GM21529 (cell line): ENCODE measurements at regions not wholly inside any gene's neighbourhood (a gene's known extent, or its start where the extent isn't known, plus 50 kb on each side); places are given as distances from the start of the nearest gene placed in this dataset.

Experiments
- ATAC-seq: cut with Tn5 transposase; IDR thresholded peaks from one replicate; pipeline ENCODE4 v1.9.1; 2021; ENCODE audit not compliant: unreplicated experiment

GRCh38 chr5:4953576-4953975, 186.6 kb upstream of the ADAMTS16 start:
- no peak for ATAC-seq

GRCh38 chr5:4954048-4954447, 186.1 kb upstream of the ADAMTS16 start:
- ATAC-seq = no peak

- no peak for ATAC-seq
Measured at GRCh38 chr5:4963265-4963664, 176.9 kb upstream of the ADAMTS16 start.

GRCh38 chr5:4969351-4969750, 170.8 kb upstream of the ADAMTS16 start:
- ATAC-seq = no peak

- no peak for ATAC-seq
Measured at GRCh38 chr5:4970171-4970570, 170.0 kb upstream of the ADAMTS16 start.

- no peak for ATAC-seq
Measured at GRCh38 chr5:4976902-4977301, 163.2 kb upstream of the ADAMTS16 start.

GRCh38 chr5:4977416-4978110, 162.6 kb upstream of the ADAMTS16 start:
- no peak for ATAC-seq

- ATAC-seq = no peak
Measured at GRCh38 chr5:4980201-4980600, 159.9 kb upstream of the ADAMTS16 start.

- no peak for ATAC-seq
Measured at GRCh38 chr5:4981608-4982007, 158.5 kb upstream of the ADAMTS16 start.

- ATAC-seq = no peak
Measured at GRCh38 chr5:4983701-4984100, 156.4 kb upstream of the ADAMTS16 start.

GRCh38 chr5:4984461-4984860, 155.7 kb upstream of the ADAMTS16 start:
- no peak for ATAC-seq

DNA sequence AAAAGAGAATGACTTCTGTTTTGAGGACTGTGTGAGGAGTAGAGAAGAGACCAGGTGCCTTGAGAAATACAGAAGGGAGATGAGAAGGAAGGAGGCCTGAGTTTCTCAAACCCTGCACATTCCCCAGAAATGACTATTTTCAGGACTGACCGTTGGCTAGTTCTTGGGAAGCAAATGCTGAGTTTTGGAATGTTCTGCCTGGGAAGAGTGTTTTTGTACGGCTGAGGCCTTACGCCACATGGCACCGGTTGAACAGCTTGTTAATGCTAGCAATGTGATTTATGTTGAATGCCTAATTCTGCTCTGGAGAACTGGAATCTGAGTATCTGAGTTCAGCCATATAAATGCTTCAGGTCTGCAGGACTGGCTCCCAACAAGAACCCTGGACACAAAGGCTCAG, 152.7 kb upstream of the ADAMTS16 start:
- ATAC-seq = no peak

GRCh38 chr5:4989118-4989517, 151.0 kb upstream of the ADAMTS16 start:
- no peak for ATAC-seq

DNA sequence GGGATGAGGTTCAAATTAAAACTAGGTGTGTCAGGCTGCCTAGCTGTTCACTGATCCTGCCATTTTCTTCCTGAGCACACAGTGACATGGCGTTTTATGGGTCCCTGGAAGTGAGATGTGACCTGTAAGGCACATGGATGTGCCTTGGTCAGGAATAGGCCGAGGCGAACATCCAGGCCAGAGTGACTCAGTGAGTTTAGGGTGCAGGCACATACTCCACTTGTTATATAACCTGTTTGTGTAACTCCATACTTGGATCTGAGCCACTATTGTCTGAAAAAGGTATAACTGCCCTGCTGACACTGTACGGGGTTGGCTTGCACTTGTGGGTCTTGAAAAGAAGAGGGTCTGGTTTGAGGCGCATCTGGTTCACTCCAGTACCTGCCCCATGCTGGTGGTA, 150.1 kb upstream of the ADAMTS16 start:
- no peak for ATAC-seq

DNA sequence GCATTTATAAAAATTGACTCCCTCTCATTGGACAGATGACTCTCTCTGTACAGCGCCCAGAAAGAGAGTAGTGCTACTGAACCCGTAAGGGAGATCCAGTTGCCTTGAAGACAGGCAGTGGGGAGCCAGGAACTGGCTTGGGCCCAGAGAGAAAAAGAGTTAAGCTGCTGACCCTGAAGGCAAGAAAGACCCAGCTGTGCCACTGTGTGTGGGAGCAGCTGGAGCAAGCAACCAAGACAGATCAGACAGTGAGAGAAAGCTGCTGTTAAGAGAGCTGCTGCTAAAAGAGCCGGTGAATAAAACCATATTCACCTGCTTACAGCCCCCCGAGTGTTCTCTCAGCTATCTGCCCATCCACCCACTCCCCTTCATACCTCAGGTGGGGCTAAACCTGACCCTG, 149.7 kb upstream of the ADAMTS16 start:
- no peak for ATAC-seq

- no peak for ATAC-seq
Measured at GRCh38 chr5:4991925-4992324, 148.2 kb upstream of the ADAMTS16 start.

GRCh38 chr5:4995014-4995413, 145.1 kb upstream of the ADAMTS16 start:
- no peak for ATAC-seq

DNA sequence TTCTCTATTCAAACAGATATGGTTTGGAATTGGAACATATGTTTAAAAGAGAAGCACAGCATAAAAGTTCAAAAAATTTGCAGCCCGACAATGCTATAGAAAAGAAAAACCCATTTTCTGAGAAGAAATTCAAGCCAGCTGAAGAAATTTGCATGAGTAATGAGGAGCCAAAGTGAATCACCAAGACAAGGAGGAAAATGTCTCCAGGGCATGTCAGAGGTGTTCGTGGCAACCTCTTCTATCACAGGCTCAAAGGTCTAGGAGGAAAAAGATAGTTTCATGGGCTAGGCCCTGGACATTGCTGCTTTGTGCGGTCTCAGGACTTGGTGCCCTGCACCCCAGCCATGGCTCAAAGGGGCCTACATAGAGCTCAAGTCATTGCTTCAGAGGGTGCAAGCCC, 134.8 kb upstream of the ADAMTS16 start:
- no peak for ATAC-seq

DNA sequence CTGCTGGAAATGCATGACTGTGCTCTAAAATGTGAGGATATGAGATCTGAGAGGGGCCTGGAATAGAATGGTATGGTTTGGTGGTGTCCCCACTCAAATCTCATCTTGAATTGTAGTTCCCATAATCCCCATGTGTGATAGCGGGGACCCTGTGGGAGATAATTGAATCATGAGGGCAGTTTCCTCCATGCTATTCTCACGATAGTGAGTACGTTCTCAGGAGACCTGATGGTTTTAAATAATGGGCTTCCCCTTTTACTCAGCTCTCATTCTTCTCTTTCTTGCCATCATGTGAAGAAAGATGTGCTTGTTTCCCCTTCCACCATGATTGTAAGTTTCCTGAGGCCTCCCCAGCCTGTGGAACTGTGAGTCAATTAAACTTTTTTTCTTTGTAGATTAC, 133.6 kb upstream of the ADAMTS16 start:
- no peak for ATAC-seq

- no peak for ATAC-seq
Measured at GRCh38 chr5:5009240-5009639, 130.9 kb upstream of the ADAMTS16 start.

DNA sequence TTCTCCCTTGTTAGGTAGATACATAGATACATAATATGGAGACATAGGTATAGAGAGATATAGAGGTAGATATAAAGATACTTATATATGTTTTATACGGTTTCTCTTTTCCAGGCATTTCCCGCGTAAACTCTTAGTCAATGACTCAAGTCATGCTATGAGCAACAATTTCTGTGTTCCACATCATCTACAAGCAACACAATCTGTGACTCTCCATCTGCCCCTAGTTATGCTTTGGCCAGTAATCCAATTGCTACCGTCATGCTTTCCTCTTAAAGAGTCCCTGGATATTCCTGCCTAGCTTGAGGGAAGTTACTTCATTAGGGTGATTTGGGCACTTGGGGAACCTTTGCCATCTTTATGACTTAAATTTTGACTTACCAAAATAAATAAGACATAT, 129.0 kb upstream of the ADAMTS16 start:
- no peak for ATAC-seq

GRCh38 chr5:5014586-5015235, 125.4 kb upstream of the ADAMTS16 start:
- no peak for ATAC-seq
